Right forelimb (tissue), 1 donor: ENCODE measurements at regions not wholly inside any gene's neighbourhood (a gene's known extent, or its start where the extent isn't known, plus 50 kb on each side); places are given as distances from the start of the nearest gene placed in this dataset.
"Not testable (repeated sequence)": the region's sequence is repeated elsewhere in the genome, so short reads cannot be mapped to it uniquely, and the experiment has no call there.

Experiments
- DNase-seq: peaks from one replicate; pipeline ENCODE4 v3.0.0-alpha.2; 2018

DNA sequence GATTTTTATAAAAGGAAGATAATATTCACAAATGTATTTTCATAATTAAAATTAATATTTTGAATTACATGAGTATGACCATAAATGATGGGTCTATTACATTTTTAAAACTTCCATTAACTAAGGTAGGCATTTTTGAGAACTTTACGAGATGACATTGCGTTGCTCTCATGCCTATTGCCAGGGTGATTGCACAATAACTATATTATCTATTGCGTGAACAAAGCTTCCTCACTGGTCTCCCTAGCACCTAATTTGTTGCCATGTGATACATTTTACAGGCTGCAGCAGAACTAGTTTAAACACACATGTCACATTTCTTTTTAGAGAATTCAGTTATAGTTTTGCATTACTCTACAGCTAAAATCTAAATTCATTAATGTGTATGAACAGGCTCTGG lies 289.7 kb upstream of the GRID2 start:
- DNase-seq, result no peak

DNA sequence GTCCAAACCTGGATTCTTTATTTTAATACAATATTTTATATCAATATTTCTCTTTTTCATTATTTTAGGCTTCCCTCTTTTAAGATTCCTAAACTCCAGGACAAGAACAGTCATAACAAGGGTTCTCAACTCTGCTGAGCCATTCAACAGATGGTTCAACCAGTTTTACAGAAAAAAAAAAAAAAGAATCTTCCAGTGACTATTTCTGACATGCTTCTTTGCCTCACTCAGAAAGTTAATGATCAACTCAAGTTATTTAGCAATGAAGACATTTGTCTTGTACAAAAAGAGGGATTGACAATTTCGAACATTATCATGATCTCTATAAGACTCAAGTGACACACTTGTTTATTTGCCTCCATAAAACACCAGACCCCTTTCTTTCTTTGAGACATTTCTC lies 282.6 kb upstream of the GRID2 start:
- DNase-seq, result no peak

- no peak for DNase-seq
Measured at GRCh38 chr4:92021788-92022187, 282.0 kb upstream of the GRID2 start.

GRCh38 chr4:92028830-92029229 lies 274.9 kb upstream of the GRID2 start:
- not testable (repeated sequence) for DNase-seq

- DNase-seq, result no peak
Measured at GRCh38 chr4:92031825-92032224, 271.9 kb upstream of the GRID2 start.

- no peak for DNase-seq
Measured at GRCh38 chr4:92035666-92036065, 268.1 kb upstream of the GRID2 start.

GRCh38 chr4:92045718-92046117 lies 258.0 kb upstream of the GRID2 start:
- no peak for DNase-seq

DNA sequence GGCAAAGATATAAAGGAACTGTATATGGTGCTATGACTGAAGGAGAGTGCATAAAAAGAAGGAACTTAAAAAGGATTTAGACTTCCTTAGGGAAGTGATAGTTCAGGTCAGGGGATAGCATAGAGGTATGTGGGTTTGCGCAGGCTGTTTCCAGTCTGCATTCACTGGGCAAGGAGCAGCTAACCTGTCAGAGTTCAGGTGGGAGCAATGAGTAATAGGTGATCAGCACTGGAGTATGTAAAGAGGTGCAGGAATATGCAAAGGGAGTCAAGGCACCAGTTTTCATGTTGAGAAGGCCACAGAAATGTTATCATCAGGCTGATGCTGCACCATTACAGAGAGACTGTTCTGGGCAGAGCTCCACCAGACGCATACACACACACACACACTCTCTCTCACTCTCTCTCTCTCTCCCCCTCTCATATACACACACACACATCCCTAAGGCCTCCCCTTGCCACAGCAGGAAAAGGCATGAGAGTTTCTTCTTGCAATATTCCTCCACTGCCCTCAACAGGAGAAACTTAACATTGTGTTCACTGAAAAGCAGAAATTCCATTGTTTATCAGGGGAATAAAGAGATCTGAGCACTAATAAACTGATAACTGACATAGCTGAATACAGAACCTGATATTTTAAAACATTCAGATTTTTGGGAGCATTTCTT lies 256.4 kb upstream of the GRID2 start:
- DNase-seq, result no peak

GRCh38 chr4:92050875-92051274 lies 252.9 kb upstream of the GRID2 start:
- DNase-seq, result no peak

DNA sequence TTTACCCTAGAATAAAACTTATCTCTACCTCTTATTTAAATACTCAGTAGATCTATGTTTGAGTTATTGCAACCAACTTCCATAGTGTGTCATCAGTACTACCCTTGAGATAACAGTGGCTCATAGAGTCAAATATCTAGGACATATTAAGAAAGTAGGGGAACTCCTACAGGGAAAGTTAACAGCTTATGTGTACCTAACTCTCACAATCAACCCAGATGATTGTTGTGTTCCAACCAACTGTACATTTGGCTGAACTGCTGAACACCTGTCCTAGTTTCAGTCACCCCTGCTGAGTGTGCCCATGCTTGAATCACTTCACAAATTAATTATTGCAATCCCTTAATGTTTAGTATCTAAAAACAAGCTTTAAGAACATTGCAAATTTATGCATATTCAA lies 244.2 kb upstream of the GRID2 start:
- DNase-seq, result no peak

GRCh38 chr4:92060333-92060732 lies 243.4 kb upstream of the GRID2 start:
- no peak for DNase-seq

DNA sequence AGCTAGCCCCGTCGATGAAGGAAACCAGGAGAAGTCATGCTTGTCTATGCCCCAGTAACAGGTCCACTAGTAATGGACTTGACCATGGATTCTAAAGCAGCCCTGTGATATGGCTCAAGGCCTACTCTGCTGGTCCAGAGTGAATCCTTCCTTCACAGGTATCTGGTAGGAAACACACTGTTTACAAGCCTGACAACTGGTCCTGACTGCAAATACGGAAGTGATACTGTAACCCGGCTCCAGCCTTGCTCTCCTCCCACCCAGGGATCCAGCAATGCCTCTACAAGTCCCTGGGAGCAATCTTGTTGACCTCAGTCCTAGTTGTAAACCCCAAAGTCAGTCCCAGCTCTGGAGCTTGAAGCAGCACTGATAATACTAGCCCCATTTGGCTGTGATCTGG lies 239.2 kb upstream of the GRID2 start:
- DNase-seq, result no peak

- no peak for DNase-seq
Measured at GRCh38 chr4:92066485-92066884, 237.3 kb upstream of the GRID2 start.

- no peak for DNase-seq
Measured at GRCh38 chr4:92071587-92071986, 232.2 kb upstream of the GRID2 start.

GRCh38 chr4:92074839-92075238 lies 228.9 kb upstream of the GRID2 start:
- no peak for DNase-seq

- no peak for DNase-seq
Measured at GRCh38 chr4:92090887-92091286, 212.9 kb upstream of the GRID2 start.

GRCh38 chr4:92091335-92091734 lies 212.4 kb upstream of the GRID2 start:
- DNase-seq, result no peak

GRCh38 chr4:92099861-92100260 lies 203.9 kb upstream of the GRID2 start:
- DNase-seq, result no peak

GRCh38 chr4:92100975-92101374 lies 202.8 kb upstream of the GRID2 start:
- no peak for DNase-seq

GRCh38 chr4:92101737-92102172 lies 202.0 kb upstream of the GRID2 start:
- no peak for DNase-seq

- no peak for DNase-seq
Measured at GRCh38 chr4:92104506-92104905, 199.3 kb upstream of the GRID2 start.

GRCh38 chr4:92106816-92107215 lies 196.9 kb upstream of the GRID2 start:
- DNase-seq, result no peak

- DNase-seq, result no peak
Measured at GRCh38 chr4:92111493-92111892, 192.3 kb upstream of the GRID2 start.

GRCh38 chr4:92112805-92113204 lies 191.0 kb upstream of the GRID2 start:
- DNase-seq, result no peak

DNA sequence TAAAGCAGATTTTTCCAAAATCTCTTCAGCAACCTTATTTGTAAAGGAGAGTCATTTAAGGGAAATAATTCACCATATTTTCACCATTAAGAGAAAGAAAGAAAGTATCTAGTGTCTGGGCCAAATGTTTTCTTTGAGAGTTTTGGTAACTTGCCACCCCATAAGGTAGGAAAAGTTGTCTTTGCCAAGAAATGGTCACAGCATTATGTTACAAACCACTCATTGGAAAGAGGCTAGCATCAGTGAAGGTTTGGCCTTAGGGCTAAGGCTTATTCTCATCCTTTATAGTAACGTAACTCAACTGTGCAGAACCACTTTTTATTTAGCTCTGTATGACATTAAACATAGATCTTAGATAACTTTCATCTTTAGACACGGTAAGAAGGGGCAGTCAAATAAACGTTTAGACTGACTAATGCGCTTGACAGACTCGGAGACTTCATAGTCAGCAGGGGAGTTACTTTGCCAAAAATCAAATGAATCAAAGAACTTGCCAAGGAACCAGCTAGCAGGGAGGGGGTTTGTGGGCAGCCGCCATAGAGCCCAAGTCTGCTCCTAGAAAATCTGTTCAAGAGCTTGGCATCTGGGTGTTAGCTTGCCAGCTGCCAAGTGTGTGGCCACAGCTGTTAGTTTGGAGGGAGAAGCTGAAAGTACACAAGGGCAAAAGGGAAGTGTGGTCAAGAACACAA lies 182.8 kb upstream of the GRID2 start:
- DNase-seq, result peak; percentile 64
